Stimulated activated CD8-positive, alpha-beta memory T cell treated with anti-CD3 and anti-CD28 coated beads, Interleukin-2, amount 100 ng/mL, for 1 hour (primary cell): ENCODE measurements at regions not wholly inside any gene's neighbourhood (a gene's known extent, or its start where the extent isn't known, plus 50 kb on each side); places are given as distances from the start of the nearest gene placed in this dataset.
A peak's percentile ranks its signal among the peaks of the same experiment; 100 is the strongest.
"Not testable (repeated sequence)": the region's sequence is repeated elsewhere in the genome, so short reads cannot be mapped to it uniquely, and the experiment has no call there.

Experiments
- DNase-seq, 2 donors: peaks; one replicate each; pipeline ENCODE4 v3.0.0-alpha.2; 2020; ENCODE audit warnings: low read depth in 2 of 2

DNA sequence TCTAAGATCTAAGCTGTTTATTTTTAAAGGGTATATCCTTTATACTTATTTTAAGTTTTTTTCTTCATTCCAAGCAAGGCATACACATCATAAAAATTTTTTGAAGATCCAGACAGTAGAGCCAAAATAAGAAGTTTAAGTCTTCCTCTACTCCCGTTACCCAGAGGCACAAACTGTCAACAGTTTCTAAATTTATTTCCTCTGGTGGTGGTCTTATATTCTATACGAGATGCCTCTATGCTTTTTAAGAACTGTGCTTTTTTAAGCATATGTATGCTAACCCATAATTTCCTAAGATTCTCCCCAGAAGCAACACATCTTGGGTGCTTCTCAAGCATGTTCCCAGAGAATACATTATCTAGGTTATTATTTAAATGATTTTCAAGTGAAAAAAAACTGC is 383.6 kb downstream of the COG6 start:
- DNase-seq, result no peak

DNA sequence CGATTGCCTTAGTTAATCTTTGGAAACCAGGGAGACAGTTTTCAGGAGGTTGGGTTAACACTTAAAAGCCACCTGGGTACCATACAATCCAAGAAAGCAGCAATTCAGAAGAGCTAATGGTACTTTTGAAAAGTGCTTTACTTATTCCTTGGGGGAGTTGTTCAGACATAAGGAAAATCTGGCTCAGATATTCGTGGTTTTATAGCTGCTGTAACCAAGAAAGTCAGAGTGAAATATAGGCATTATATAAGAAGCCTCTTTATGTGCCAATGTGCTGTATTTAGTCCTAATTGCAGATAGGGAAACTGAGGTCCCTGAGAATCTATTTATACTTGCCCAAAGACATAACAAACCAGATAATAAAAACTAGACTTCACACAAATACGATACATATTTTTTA is 387.5 kb downstream of the COG6 start:
- no peak for DNase-seq

DNA sequence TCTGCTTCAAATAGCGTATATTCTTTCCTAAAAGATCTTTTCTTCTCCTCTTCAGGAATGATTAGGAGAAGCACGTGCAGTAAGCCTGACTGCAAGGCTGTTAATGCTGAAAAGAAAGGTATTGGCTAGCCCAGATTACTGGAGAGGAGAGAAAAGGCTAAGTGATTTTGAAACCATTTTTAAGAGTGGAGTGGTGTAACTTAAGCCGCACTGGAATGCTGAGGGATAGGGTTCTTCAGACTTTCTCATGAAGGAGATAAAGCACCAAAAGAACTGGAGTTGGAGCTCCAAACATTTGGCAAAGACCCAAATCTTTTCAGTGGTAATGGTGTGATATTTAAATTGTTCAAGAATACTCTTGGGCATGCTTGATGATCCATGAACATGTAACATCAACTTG is 388.3 kb downstream of the COG6 start:
- DNase-seq, result no peak

DNA sequence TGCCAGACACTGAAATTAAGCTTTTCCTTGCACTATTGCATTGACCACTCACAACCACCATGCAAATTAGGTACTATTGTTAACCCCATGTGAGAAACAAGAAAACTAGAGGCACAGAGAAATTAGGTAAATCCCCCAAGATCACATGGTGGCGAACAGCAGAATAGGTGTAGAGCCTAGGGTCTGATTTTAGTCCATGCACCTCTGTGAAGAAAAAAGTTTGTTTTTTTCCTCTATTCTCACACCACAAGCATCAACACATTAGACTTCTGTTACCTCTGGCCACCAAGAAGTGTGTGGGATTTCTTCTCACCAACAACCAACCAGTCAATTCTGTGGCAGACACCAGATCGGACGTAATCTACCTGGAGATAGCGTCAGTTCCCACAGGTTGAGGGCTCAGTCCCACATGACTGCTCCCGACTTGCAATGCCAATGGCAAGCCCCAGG is 391.9 kb downstream of the COG6 start:
- no peak for DNase-seq

DNA sequence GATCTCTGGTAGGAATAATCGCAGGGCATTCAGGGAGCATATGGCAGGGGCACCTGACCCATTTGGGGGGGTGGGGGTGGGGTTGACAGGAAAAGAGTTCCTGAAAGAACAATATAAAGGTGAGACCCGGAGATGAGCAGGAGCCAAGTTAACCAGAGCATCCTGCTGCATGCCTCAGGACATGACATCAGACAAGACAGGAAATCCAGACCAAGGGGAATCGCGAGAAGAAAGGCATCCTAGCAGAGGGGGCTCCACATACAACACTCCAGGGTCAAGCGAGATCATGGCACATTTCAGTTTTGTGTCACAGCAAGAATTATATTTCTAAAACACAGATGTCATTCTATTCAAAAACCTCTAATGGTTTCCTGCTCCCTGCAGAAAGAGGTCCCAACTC is 393.1 kb downstream of the COG6 start:
- no peak for DNase-seq

DNA sequence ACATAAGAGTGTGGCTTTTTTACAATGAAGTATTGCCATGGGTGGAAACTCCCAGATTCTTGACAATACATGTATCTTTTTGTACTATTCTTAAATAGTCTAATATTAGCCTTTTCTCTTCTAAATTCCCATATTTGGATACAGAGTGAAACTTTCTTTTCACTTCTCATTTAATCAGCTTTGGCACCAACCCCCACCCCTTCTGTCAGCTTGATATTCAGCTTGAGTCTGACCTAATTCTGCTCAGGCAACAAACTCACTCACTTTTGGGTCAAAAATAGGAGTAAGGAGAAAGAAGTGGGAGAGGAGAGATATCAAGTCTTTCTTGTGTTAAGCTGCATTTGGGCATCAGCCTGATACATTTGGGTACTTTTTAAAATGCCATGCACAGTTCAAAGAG is 397.5 kb downstream of the COG6 start:
- DNase-seq, result no peak

DNA sequence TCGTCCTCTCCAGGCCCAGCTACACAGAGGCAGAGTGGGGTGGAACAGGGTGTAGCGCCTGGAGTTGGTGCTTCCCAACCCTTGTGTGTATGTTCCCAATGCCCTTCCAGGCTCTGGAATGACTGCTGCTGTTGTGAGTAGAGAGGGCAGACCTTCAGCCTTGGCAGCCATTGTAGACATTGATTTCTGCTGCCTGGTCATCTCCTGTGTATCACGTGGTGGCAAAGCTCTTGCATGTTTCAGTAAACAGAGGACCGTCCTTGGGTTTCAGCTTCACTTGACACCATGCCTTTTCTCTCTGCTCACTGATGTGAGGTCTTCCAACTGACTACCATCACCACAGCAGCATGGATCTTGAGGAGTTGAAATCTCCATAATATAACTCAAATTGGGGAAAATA is 397.9 kb downstream of the COG6 start:
- no peak for DNase-seq

DNA sequence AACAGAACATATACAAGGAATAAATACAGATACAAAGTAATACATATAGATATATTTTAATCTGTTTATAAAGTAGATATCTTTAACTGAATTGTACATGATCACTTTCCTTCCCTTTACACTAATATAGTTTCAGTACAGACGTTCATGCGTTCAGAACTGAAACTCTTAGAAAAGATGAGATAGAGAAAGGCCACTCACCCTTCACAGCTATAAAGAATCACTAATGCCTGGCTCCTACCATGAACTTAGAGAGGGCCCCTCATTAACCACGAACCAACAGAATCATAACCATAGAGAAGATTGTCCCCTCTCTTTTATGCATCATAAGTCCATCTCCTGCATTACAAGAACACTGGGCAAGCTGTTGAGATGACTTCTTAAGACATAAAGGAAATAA is 399.0 kb downstream of the COG6 start:
- not testable (repeated sequence) for DNase-seq

DNA sequence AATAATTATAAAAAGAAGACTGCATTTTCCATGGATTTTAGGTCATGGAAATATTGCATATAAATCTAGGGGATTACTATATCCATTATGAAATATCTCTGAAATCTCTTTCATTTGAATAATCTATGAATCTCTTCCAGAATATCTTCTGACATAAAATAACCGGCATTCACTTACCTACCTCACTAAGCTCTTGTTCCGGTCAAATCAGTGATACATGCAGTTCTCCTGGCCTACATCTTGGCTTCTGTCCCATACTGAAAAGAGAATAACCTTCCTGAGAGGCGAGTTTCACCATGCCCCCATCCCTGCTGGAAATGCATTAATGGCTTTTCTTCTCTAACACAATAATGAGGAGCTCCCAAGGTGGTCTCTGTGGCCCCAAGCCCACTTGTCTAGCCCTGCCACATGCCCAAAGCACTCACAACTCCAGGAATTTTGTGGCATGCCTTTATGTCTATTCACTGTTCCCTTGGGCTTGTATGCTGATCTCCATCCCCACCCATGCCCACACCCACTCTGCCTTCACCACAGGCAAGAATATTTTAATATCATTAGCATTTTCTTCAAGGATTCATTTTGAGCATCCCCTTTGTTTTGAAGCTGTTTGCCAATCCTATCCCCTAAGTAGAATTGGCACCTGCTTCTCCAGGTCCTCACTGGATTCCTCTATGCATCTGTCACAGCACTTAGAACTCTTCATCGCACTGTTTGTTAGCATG is 401.6 kb downstream of the COG6 start:
- no peak for DNase-seq

DNA sequence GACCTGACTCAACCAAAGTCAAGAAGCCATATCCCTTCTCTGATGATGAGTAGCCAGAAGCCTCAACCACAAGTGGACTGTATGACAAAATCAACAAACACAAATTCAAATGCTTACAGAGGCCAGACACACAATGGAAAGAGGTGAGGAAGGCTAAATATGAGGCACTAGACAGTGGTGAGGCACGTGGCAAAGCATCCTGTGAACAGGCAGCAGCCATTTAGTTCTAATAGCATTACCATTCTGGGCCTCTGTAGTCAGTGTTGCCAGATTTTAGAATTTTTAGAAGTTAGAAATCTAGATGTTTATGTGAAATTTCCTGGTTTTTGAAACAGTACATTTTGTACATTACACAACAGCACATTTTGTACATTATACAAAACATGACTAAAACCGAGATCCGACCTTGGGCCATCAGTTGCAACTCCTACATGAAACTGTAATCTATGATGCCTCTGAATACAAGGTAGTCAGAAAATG is 403.3 kb downstream of the COG6 start:
- DNase-seq, result no peak

DNA sequence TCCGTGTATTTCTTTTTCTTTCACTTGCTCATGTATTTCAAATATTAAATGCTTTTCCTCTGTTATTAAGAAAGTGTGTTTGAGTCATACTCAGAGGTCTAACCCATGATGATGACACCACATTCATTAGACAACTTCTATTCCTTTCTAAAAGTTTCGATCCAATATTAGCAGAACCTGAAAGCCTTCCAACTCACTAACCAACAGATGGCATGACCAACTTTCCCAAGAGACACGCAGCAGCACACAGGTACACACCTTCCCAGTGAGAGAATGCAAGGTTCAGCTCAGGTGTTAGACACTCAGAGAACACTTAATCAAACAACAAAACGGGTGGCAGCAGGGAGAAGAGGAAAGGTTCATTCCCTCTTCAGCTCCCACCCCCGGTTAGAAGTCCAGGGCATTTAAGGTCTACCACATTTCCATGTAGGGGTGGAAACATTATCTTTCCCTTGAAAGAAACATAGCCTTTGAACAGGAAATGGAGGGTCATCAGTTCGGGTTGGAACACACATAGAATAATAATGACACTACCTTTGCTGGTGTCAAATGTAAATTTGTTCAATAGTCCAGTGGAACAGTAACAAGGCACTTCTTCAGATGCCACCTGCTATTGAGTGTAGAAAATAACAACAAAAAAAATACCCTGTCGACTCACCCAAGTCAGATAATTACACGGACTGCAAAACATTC is 404.2 kb downstream of the COG6 start:
- DNase-seq, result no peak

DNA sequence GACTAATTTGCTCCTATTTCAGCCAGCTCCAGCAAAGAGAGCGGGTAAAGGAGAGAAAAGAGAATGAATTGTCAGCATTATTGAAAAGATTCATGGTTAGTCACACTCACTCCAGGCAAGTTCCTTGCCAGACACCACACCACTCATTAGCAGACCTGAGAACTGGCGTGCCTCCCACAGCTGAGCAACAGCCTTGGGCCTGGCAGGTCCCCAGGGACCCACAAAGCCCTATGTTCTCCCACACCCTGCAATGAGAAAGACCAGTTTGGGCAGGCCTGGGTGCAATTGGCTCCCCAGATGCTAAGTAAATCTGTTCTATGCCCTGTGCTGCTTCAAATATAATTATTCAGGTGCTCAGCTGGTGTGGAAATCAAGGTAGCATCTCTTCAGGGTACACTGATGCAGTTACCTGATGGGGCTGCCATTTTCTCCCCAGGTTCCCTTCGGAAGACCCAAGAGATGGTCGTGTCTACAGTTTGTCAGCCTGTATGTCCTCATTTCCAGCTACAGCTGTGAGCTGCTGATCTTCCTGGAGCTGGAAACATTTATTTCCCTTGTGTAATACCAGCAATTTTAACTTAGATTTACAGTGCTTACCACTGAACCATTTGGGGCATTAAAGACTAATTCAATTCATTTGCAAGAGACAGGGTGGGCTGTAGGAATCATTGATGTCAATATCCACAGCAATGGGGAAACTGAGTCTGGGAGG is 405.0 kb downstream of the COG6 start:
- DNase-seq, result no peak

DNA sequence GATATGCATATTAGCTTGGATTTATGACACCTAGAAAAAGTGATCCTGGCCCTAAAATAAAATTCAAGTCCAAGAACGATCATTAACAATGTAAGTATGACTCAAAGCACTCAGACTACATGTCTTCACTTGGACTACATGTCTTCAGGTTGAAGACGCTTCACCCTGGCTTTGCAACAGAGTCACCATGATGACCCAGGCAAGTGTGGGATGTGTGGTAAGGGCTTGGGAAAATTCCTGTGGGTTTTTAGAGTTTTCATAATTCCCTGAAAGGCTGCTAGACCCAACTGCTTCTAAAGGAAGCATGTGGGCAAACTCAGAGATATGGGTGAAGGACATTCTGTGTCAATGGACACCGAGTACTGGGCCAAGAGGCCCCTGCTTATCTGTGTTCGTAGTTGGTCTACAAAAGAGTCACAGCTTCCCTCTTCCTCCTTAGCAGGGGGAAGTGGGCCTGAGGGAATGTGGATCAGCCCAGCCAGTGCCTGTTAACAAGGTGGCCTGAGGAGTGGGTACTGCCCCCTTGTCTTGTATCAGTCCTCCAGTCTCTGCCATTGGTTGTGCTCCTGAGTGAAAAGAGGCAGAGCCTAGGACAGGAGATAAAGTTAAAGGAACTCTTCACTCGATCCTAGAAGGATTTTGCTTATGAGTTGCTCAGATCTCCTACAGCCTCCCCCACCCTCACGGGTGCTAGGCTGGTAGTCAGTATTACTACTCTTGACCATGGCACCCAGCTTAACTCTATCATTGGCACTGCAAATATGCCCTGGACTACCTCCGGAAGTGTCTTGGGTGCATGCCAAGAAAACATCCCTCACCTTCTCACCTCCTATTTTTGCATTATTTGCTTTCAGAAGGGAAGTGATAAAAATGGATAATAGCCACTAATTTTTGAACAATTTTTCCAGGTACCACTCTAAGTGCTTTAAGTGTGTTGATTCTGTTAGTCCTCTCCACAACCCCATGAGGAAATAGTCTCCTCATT is 406.3 kb downstream of the COG6 start:
- DNase-seq, result no peak

DNA sequence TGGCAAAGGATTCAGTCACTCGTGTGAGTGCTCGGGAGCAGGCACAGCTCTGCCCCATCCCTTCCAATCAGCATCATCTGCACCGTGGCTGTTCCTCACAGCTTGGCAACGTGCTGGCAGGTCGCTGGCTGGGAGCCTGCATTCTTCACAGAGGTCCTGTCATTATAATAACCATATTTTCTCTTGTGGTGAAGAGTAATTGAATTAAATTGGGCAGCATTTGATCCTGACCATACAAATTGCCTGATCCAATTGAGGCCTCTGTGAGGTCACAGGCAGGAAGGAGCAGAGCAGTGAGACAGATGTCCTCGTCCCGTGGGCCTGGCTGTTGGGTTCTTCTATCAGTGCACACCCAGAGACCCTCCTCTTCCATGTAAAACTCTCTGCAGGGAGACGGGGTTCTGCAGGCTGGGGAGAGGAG is 407.8 kb downstream of the COG6 start:
- DNase-seq, result no peak

DNA sequence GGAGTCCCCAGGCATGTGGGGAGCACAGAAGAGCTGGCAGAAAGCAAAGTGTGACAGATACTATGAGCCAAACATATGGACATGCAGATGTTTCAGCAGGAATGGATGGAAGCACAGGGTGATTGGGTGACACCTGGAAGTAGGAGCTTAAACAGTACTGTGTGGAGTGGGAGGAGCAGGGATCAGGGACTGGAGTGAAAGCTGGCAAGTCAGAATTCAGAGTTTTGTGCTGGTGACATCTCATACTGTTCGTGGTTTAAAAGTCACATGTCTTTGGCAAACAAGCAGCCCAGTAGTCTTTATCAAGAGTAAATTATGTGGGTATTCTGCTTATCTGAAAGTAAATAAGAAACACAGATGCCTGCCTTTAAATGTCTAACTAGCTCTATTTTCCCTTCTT is 408.2 kb downstream of the COG6 start:
- DNase-seq, result no peak

DNA sequence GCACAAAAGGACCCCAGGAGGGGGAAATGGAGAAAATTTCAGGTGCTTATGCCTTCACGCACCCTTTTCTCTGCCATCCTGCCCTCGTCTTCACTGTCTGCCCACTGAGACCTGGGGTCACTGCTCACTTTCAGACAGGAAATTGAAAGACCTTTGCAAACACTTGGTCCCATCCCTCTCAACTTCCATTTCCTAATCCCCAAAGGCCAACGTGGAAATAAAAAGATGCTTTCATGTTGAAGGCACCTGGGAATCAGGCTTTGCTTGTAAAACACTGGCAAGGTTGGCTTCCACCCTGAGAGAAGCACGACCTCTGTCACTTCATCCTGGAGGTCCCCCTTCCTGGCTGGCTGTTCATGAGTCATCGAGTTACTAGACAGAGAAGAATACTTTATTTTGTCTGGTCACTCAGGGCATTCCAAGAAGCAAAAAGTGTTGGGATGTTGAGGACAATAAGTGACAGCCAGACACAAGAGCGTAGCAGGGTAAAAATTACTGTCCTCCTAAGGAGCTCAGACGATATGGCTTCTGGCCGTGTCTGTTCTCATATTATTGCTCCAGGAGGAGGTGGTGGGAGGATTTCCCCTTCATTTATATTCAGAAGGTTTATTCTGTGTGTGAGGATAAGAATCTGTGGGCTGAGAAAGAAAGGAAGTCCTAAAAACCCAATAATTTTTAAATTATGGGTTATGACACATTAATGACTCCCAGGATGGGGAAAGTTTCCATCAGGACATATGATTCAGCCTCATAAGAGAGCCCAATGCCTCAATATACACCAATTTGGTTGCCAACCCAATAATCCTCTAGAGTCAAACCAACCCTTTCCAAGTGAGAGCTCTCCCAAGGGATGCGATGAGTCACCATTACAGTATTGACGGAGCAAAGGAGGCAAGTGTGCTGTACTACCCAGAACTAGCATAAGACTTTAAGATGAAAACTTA is 409.0 kb downstream of the COG6 start:
- DNase-seq, result no peak

DNA sequence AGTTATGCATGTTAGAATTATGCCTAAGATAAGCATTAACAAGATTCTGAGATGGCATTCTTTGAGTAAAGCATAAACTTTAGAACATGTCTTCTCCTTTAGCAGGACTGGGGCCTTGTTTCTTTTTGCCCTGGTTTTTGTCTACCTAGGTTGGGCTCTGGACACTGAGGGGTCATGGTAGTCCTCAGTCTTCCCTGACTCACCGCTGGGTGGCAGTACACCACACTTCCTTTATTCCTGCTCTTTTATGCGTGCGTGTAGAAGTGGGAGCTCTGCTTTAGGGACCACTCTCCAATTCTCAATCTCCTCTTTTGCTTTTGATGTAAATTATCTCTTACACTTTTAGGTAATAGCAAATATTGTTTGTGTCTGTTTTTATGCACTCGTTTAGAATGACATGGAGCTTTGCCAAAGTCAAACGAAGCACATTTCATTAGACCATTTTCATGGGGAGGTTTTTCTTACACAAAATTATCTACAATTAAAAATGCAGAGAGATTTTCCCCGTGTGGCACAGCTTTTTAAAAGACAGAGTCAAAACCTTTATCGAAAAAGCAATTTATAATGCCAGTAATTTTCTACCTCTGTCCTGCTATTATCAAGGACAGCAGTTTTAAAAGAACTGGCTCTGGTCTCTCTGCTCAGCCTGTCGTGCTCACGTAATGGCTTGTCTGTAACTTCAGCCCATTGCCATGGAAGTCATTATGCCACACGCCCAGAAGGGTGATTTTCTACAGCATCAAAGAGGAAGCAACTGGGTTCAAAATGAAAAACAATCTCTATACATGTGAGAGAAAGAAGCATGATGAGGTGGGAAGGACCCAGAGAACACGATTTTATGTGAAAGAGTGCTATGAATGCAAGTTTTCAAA is 413.9 kb downstream of the COG6 start:
- DNase-seq, result peak; percentile 53 to 55

DNA sequence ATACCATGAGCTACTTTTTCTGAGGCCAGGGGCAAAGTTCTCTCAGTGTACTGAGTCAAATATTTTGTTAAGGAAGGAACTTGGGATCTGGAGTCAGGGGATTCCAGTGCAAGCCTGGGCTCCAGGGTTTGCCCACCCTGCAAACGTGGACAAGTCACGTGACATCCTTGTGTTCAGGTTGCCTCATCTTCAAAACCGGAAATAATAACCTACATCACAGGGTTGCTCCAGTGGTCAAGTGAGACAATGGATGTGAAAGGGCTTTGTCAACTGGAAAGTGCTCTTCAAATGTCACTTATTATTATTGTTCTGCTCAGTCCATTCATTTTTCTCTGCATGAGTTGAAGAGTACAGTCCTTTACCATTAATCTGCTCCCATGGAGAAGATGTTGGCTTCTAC is 414.9 kb downstream of the COG6 start:
- DNase-seq, result no peak

DNA sequence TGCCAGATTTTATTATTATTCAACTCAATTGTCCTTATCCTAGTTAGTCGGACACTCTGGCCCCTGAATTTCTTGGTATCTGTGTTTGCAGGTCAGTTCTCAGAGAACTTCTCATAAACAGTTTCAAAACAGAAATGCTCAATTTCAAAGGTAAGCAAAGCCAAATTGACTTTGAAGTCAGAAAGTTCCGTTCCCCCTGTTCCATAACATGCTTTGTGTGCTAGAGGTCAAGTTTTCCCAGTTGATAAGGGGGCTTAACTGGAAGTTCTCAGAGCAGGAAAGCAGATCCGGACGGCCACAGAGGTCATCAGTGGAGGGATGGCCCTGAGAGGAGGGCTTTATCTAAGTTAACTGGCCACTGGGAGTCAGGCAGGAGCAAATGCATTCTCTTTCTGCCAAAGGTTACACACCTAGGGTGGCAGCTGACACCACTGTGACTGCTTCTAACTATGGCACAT is 417.2 kb downstream of the COG6 start:
- DNase-seq, result no peak
